HG02885 (cell line): ENCODE measurements at regions not wholly inside any gene's neighbourhood (a gene's known extent, or its start where the extent isn't known, plus 50 kb on each side); places are given as distances from the start of the nearest gene placed in this dataset.
"Not testable (repeated sequence)": the region's sequence is repeated elsewhere in the genome, so short reads cannot be mapped to it uniquely, and the experiment has no call there.

ENCODE experiments used
- ATAC-seq: cut with Tn5 transposase; IDR thresholded peaks from one replicate; pipeline ENCODE4 v1.9.1; 2021; ENCODE audit warnings: mild to moderate bottlenecking; ENCODE audit not compliant: unreplicated experiment, poor library complexity

DNA sequence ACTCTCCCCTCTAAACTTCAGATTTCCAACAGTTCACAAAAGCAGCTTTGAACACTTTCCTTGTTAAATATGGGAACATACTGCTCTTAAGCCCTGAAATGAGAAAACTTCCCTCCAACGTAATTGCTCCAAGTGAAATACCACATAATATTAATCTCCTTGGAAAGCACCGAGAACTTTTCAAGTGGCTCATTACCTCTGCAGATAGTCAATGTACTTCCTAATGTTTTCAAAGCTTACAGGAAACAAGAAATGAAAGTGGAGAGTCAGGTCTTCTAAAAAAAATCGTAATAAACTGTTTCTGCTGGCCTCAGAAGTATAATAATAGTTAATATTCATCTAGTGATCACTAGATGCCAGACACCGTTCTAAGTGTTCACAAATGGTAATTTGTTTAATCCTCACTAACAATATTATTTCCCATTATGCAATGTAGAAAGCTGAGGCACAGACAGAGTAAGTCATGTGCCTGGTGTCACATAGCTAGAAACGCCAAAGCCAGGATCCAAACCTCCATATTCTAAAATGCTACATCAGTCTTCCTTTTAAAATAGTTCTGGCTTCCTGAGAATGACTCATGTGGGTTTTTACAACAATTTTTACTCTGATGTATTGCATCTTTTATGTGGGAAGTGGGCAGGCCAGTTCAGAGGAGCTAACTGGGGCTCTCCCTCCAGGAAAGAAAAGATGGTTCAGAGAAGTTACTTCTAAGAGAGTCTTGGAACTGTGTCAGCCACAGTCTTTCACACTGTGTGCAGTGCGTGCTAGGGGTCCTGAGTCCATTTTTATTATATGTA is 177.2 kb downstream of the PLPPR4 start:
- no peak for ATAC-seq

GRCh38 chr1:99444211-99444927 is 180.1 kb downstream of the PLPPR4 start:
- ATAC-seq = not testable (repeated sequence)

GRCh38 chr1:99445071-99445470 is 180.8 kb downstream of the PLPPR4 start:
- no peak for ATAC-seq

DNA sequence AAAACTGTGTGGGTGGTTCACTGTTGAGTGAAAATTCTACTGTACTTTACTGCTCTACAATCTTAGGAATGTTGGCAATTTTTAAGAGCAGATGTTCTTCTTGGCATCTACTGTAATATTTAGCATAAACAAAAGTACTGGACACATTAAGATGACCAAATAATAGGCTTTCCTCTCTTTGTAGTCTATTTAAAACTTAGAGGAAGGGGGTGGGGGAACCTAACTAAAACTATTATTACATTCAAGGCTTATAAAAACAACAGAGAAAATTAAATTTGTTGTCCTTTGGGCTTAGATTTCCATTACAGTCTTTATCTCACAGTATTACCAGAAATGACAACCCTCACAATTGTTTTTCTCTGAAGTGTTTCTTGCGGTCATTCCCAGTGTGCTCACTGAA is 181.2 kb downstream of the PLPPR4 start:
- no peak for ATAC-seq

DNA sequence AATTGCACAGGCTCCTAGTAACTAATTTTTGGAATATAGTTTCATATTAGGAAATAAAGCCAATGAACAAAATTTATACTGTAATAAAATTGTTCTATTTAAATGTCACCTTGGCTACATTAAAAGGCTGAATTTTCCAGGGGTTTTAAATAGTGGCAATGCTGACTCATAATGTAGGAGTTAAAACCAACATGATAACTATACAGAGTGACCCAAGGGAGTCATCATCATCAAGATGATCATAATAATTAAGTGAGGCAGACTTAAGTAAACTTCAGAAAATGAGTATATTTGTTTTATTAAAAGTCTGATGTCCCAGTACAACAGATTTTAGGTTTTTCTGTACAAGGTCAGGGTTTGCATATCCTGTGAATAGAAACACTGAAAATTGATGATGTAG is 183.4 kb downstream of the PLPPR4 start:
- no peak for ATAC-seq

- no peak for ATAC-seq
These were observed 190.2 kb upstream of the PALMD start for GRCh38 chr1:99455760-99456159.

DNA sequence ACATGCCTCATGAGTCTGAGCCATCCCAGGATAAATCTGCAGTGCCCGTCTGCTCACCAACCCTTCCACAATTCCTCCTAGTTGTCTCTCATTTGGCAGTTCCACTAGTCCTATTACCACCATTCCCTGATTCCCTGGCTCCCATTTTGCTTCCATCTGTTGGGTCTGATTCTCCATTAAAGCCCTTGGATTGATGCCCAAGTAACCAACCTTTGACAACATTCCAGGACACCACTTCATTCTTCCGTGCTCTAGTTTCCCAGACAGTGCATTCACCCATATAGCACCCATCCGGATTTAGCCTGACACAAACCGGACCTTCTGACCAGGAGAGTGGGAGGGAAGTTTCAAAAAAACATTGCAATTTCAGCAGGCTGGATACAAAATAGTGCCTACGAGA is 189.4 kb upstream of the PALMD start:
- ATAC-seq = no peak

DNA sequence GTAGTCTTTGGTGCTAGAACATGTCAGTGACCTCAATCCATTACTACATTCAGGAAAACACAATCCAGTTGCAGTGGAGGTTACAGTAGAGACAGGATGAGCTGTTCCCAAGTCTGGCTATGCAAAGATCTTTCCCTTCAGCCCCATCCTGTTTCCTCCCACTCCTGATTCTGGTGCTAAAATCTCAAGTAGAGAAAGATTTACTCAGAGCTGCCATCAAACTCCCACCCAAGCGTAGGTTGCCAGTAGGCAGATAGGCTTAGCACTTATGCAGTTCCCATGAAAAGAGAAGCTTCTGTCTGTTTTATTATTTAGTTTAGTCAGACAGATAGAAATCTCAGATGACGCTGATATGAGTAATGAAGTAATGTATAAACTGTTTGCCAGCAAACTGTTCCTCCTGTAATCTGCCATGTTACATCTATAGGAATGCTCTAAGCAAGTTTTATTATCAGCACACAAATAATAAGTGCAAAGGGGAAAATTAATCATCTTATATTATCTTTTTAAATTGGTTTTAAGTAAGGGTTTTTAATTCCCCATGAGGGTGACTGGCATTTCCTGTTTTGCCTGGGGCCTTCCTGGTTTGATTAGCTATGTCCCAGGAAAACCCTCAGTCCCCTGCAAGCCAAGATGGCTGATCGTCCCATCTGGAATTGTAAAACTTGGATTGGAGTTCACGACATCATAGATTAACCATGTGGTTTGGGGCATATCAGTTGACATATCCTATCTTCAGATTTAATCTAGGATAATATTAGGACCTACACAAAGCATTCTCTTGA is 188.3 kb upstream of the PALMD start:
- ATAC-seq = no peak

DNA sequence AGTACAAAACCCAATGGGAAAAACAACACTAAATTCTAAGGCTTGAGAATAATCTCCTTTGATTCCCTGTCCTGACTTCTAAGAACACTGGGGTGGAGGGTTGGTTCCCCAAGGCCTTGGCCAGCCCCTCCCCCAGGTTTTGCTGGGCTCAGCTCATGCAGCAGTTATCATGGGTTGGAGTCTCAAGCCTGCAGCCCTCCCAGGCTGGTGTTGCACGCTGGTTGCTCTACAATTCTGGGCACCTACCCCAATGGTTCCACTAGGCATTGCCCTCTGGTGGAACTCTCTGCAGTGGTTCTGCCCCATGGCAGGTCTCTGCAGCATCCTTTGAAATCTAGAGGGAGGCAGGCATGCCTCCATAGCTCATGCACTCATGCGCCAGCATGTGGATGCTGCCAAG is 184.4 kb upstream of the PALMD start:
- no peak for ATAC-seq

- ATAC-seq = no peak
These were observed 181.2 kb upstream of the PALMD start for GRCh38 chr1:99464738-99465137.

DNA sequence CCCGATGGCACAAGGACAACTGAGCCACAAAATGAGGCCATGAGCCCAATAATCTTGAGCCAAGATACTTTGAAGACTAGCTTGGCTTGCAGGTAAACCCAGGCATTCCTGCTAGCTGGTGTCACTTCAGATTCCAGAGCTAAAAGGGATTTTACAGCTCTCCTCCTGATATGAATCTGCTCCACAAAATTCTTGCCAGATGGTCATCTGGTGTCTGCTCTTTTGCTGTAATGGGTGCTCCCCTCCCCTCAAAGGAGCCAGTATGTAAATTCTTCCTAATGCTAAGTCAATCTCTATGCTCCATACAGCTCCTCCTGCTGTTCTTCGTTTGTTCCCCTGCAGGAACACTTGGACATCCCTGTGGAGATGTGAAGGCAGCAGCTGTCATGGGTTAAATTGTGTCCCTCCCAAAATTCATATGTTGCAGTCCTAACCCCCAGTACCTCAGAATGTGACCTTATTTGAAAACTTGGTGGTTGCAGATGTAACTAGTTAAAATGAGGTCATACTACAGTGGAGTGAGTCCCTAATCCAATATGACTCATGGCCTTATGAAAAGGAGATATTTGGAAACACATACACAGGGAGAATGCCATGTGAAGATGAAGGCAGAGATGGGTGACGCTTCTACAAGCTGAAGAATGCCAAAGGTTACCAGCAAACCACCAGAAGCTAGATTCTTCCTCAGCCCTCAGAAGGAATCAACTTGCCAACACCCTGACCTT is 180.6 kb upstream of the PALMD start:
- no peak for ATAC-seq

DNA sequence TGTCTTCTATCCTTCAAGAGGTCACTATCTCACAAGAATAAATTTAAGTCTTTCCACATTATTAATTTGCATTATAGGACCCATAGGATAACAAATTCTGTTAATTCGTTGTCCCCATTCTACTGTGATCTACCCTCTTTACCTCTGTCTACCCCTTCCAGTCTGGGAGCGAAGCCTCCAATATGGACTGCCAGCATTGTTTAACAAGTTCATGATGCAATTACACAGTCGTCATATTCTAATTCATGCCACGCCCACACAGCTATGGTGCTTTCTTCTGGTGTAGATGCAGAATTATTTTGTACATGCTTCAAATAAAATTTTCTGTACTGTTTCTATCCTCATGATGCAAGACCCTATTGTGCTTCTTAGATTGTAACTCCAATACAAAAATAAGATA is 178.3 kb upstream of the PALMD start:
- ATAC-seq = no peak

GRCh38 chr1:99469550-99469971 is 176.4 kb upstream of the PALMD start:
- ATAC-seq = no peak

DNA sequence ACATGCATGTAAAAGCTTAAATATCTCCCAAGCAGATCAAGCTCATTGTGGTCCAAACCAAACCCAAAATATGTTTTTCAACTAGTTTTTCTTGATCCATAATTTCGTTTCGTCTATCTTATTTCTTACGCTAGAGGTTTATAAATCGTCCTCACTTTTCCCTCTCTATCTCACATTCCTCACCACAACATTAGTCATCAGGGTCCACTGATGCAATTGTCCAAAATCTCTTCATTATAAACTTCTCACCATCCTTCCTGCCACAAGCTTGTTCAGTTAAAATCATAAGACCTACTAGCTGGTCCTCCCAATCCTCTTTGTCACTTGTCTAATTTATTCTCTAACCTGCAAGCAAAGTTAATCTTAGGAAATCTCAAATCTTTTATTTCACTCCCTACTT is 173.0 kb upstream of the PALMD start:
- no peak for ATAC-seq

DNA sequence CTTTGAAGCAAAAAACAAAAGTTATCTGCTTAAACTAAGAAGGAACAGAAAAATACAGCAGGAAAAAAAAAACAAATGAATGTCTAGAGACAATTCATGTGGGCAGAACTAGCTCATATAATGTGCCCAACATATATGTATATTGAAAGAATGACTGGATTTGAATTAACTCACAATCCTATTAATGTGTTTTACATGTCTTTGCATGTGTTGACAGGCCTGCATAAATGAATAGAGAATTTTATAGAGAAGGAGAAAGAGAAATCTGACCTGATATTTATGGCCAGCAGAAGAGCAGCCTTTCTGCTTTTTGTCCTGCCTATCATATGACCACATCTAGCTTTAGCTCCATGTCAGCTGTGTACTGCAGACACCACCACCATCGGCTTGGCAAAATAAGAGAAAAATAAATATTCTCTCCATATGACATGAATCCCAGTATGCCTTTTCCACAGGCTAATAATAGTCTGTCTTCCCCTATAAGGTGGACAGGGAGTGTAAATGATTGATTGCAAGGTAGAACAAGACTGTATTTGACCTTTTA is 171.5 kb upstream of the PALMD start:
- no peak for ATAC-seq

GRCh38 chr1:99476058-99476457 is 169.9 kb upstream of the PALMD start:
- no peak for ATAC-seq

GRCh38 chr1:99481391-99481996 is 164.4 kb upstream of the PALMD start:
- ATAC-seq = peak; percentile 87

GRCh38 chr1:99482286-99482685 is 163.6 kb upstream of the PALMD start:
- no peak for ATAC-seq

DNA sequence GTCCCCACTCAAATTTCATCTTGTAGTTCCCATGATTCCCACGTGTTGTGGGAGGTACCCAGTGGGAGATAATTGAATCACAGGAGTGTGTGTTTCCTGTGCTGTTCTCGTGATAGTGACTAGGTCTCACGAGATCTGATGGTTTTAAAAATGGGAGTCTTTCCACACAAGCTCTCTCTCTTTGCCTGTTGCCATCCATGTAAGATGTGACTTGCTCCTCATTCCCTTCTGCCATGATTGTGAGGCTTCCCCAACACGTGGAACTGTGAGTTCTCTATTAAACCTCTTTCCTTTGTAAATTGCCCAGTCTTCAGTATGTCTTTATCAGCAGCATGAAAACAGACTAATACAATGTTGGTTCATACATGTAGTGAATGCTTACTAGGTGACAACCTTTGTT is 163.2 kb upstream of the PALMD start:
- no peak for ATAC-seq

GRCh38 chr1:99490031-99490430 is 155.9 kb upstream of the PALMD start:
- no peak for ATAC-seq
